22Rv1 (cell line): ENCODE measurements at regions not wholly inside any gene's neighbourhood (a gene's known extent, or its start where the extent isn't known, plus 50 kb on each side); places are given as distances from the start of the nearest gene placed in this dataset.
"Not testable (repeated sequence)": the region's sequence is repeated elsewhere in the genome, so short reads cannot be mapped to it uniquely, and the experiment has no call there.

Experiments
- ZFX ChIP-seq: fragments of 450-650 bp; IDR thresholded peaks from 2 replicates; pipeline ENCODE4 v1.6.1; 2017; ENCODE audit warnings: antibody characterized with exemption, borderline replicate concordance
- TF ChIP-seq, protein P1 (sequence below): fragments of 450-650 bp; IDR thresholded peaks from 2 replicates; pipeline ENCODE4 v1.5.1; 2017; ENCODE audit warnings: mild to moderate bottlenecking

DNA sequence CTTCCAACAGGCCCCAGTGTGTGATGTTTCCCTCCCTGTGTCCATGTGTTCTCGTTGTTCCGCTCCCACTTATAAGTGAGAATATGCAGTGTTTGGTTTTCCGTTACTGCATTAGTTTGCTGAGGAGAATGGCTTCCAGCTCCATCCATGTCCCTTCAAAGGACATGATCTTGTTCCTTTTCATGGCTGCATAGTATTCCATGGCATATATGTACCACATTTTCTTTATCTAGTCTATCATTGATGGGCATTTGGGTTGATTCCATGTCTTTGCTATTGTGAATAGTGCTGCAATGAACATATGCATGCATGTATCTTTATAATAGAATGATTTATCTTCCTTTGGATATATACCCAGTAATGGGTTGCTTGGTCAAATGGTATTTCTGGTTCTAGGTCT is 109.5 kb upstream of the PELI2 start:
- TF ChIP-seq, protein P1, sequence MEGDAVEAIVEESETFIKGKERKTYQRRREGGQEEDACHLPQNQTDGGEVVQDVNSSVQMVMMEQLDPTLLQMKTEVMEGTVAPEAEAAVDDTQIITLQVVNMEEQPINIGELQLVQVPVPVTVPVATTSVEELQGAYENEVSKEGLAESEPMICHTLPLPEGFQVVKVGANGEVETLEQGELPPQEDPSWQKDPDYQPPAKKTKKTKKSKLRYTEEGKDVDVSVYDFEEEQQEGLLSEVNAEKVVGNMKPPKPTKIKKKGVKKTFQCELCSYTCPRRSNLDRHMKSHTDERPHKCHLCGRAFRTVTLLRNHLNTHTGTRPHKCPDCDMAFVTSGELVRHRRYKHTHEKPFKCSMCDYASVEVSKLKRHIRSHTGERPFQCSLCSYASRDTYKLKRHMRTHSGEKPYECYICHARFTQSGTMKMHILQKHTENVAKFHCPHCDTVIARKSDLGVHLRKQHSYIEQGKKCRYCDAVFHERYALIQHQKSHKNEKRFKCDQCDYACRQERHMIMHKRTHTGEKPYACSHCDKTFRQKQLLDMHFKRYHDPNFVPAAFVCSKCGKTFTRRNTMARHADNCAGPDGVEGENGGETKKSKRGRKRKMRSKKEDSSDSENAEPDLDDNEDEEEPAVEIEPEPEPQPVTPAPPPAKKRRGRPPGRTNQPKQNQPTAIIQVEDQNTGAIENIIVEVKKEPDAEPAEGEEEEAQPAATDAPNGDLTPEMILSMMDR, result not testable (repeated sequence)
- not testable (repeated sequence) for TF ChIP-seq ZFX
